NCI-H526 (cell line): ENCODE measurements at regions not wholly inside any gene's neighbourhood (a gene's known extent, or its start where the extent isn't known, plus 50 kb on each side); places are given as distances from the start of the nearest gene placed in this dataset.
A peak's percentile ranks its signal among the peaks of the same experiment; 100 is the strongest.

Experiments used
- DNase-seq, 2 experiments: peaks; one replicate each; lab custom pipeline; 2025; lab: John Stamatoyannopoulos, UW

- no peak for DNase-seq
Measured at GRCh38 chr13:34816908-34817665, 125.0 kb upstream of the NBEA start.

GRCh38 chr13:34822650-34823049 is 119.4 kb upstream of the NBEA start:
- DNase-seq, result peak; percentile 20 to 29

- no peak for DNase-seq
Measured at GRCh38 chr13:34826432-34826831, 115.6 kb upstream of the NBEA start.

GRCh38 chr13:34833562-34834182 is 108.4 kb upstream of the NBEA start:
- DNase-seq, result peak in 1 of 2 experiments; percentile 6

- DNase-seq, result no peak
Measured at GRCh38 chr13:34842466-34842865, 99.6 kb upstream of the NBEA start.

GRCh38 chr13:34847766-34848165 is 94.3 kb upstream of the NBEA start:
- peak in 1 of 2 experiments; percentile 16 for DNase-seq

- no peak for DNase-seq
Measured at GRCh38 chr13:34849406-34849805, 92.7 kb upstream of the NBEA start.

- DNase-seq, result no peak
Measured at GRCh38 chr13:34853161-34853560, 88.9 kb upstream of the NBEA start.

- DNase-seq, result no peak
Measured at GRCh38 chr13:34857558-34858325, 84.3 kb upstream of the NBEA start.

- no peak for DNase-seq
Measured at GRCh38 chr13:34862311-34862710, 79.8 kb upstream of the NBEA start.

- no peak for DNase-seq
Measured at GRCh38 chr13:34862716-34863115, 79.4 kb upstream of the NBEA start.

GRCh38 chr13:34863360-34864135 is 78.5 kb upstream of the NBEA start:
- no peak for DNase-seq

GRCh38 chr13:34864671-34865070 is 77.4 kb upstream of the NBEA start:
- DNase-seq, result no peak

GRCh38 chr13:34867590-34867989 is 74.5 kb upstream of the NBEA start:
- no peak for DNase-seq

GRCh38 chr13:34868733-34869132 is 73.3 kb upstream of the NBEA start:
- no peak for DNase-seq

- DNase-seq, result no peak
Measured at GRCh38 chr13:34869696-34870095, 72.4 kb upstream of the NBEA start.

GRCh38 chr13:34878329-34878728 is 63.7 kb upstream of the NBEA start:
- DNase-seq, result peak; percentile 63 to 74

GRCh38 chr13:34879851-34880250 is 62.2 kb upstream of the NBEA start:
- DNase-seq, result no peak

GRCh38 chr13:34881494-34881893 is 60.6 kb upstream of the NBEA start:
- no peak for DNase-seq

- DNase-seq, result no peak
Measured at GRCh38 chr13:34883396-34883795, 58.7 kb upstream of the NBEA start.

GRCh38 chr13:34884366-34884765 is 57.7 kb upstream of the NBEA start:
- DNase-seq, result no peak
